ENCODE measurements at regions not wholly inside any gene's neighbourhood (a gene's known extent, or its start where the extent isn't known, plus 50 kb on each side); places are given as distances from the start of the nearest gene placed in this dataset.

DNA sequence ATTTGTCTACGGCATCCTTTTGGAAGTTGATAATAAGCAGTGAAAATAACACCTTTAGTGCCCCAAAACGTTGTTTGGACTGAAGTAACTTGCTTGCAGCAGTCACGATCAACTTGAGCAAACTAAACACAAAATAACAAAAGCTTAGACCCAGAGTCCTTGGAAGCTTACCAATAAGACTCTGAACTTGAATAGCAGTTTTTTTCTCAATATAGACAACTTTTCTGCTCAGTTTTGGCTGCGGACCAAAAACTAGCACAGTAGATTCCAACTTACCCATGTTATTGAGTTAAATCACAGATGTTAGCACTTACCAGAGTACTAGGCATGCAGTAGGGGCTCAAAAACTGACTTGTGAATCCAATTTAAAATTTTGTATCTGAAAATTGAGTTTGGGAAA lies 746.9 kb downstream of the PCDH19 start (continued):
- TF ChIP-seq ZNF274 (IDR thresholded peaks at IDR 0.05; ENCODE audit: borderline replicate concordance, extremely low read depth, low read length) (no peak), CTBP2 (IDR thresholded peaks at IDR 0.05; ENCODE audit: borderline replicate concordance, insufficient read depth, insufficient read length, low read length) (no peak), TAF7 (optimal IDR thresholded peaks at IDR 0.05; ENCODE audit: borderline replicate concordance, low read depth, low read length) (no peak), SRF (IDR thresholded peaks at IDR 0.05; ENCODE audit: low read depth, low read length) (no peak), BACH1 (IDR thresholded peaks at IDR 0.05; ENCODE audit: low read length) (no peak)

Data from H1 (cell line).